HepG2 (cell line): ENCODE measurements at regions not wholly inside any gene's neighbourhood (a gene's known extent, or its start where the extent isn't known, plus 50 kb on each side); places are given as distances from the start of the nearest gene placed in this dataset.

Experiments
- ATAC-seq: fragments of 200-7000 bp; cut with Tn5 transposase; 3 replicates; pipeline ENCODE4 v1.9.1; 2020; ENCODE audit warnings: mild to moderate bottlenecking, moderate library complexity
- BruUV-seq: library from RNA; stranded (reverse); fragments of 400-500 nt; replicated peaks from 2 replicates; lab custom pipeline; 2021; lab: Mats Ljungman, UMichigan
- CTCF ChIA-PET: fragments of 300-600 bp; formaldehyde crosslinking; extraction: SDS; loops from one replicate; lab custom pipeline; 2021; ENCODE audit warnings: low total read pairs, inconsistent platforms, low intra/inter-chr PET ratio; lab: Yijun Ruan, JAX
- POLR2A ChIA-PET: fragments of 350-600 bp; sonication (Branson Sonifier 250); formaldehyde crosslinking; loops from one replicate; lab custom pipeline; 2020; ENCODE audit warnings: antibody characterized with exemption, inconsistent platforms; lab: Yijun Ruan, JAX
- DNase-seq: peaks from one replicate; pipeline ENCODE4 v3.0.0-alpha.2; 2015; ENCODE audit warnings: low spot score
- FAIRE-seq: peaks from 3 replicates; lab custom pipeline; 2011; peaks lifted over from hg19 to GRCh38; lab: Jason Lieb, UNC
- H2AFZ ChIP-seq: one replicate; pipeline ENCODE4 v1.6.1; 2011; ENCODE audit warnings: low read length, inconsistent platforms
- H3K27ac ChIP-seq: fragments of 300-600 bp; 3 replicates; pipeline ENCODE4 v1.8.0; 2011; ENCODE audit warnings: mixed run types, mild to moderate bottlenecking, mixed read lengths, low read length, inconsistent platforms; ENCODE audit not compliant: insufficient read depth; ENCODE audit errors: extremely low read length
- H3K27me3 ChIP-seq, 2 experiments: fragments of 200-600 bp in 1 of 2; 2 replicates in 1 of 2; 3 replicates in 1 of 2; pipeline versions ENCODE4 v1.6.0 to v1.8.0; 2011; ENCODE audit warnings: low read length in 2 of 2, mild to moderate bottlenecking in 2 of 2, moderate library complexity in 2 of 2, inconsistent platforms in 1 of 2; ENCODE audit not compliant: insufficient read depth in 2 of 2, control insufficient read depth in 1 of 2
- H3K36me3 ChIP-seq, 2 experiments: fragments of 200-600 bp in 1 of 2; replicated peaks in 1 of 2; 2 replicates in 1 of 2; 3 replicates in 1 of 2; pipeline versions ENCODE4 v1.5.1 to v1.8.0; 2011; ENCODE audit warnings: low read length in 2 of 2, inconsistent platforms in 1 of 2; ENCODE audit not compliant: insufficient read depth in 2 of 2, control insufficient read depth in 1 of 2
- H3K4me1 ChIP-seq: 2 replicates; pipeline ENCODE4 v1.5.1; 2012; ENCODE audit warnings: low read length, inconsistent platforms; ENCODE audit not compliant: insufficient read depth
- H3K4me2 ChIP-seq: 2 replicates; pipeline ENCODE4 v1.6.0; 2011; ENCODE audit warnings: low read depth, low read length, inconsistent platforms
- H3K4me3 ChIP-seq, 3 experiments: fragments of 200-600 bp in 1 of 3; sonication (generic), shearing (Covaris generic) in 1 of 3; replicated peaks in 1 of 3; 2 replicates each; pipeline ENCODE4 v1.5.1; 2011 to 2016; ENCODE audit warnings: low read length in 3 of 3, inconsistent platforms in 2 of 3, low read depth in 2 of 3, mild to moderate bottlenecking in 2 of 3, control low read depth in 1 of 3, mixed read lengths in 1 of 3; ENCODE audit not compliant: insufficient read depth in 1 of 3
- H3K79me2 ChIP-seq: one replicate; pipeline ENCODE4 v1.6.1; 2011; ENCODE audit warnings: low read length, inconsistent platforms; ENCODE audit not compliant: insufficient read depth
- H3K9ac ChIP-seq: 2 replicates; pipeline ENCODE4 v1.6.0; 2011; ENCODE audit warnings: mild to moderate bottlenecking, low read depth, low read length, inconsistent platforms; ENCODE audit not compliant: insufficient read depth
- H3K9me3 ChIP-seq: 2 replicates; pipeline ENCODE4 v1.5.1; 2012; ENCODE audit warnings: mild to moderate bottlenecking, low read length
- H4K20me1 ChIP-seq: 2 replicates; pipeline ENCODE4 v1.6.0; 2011; ENCODE audit warnings: inconsistent platforms, mild to moderate bottlenecking, low read length, moderate library complexity; ENCODE audit not compliant: insufficient read depth
- CCDC6 ChIP-seq: sonication (generic); formaldehyde crosslinking; IDR thresholded peaks from 2 replicates; pipeline ENCODE4 v1.8.1; 2022; ENCODE audit warnings: mild to moderate bottlenecking, missing genetic modification reagents, moderate library complexity
- DRAP1 ChIP-seq: IDR thresholded peaks from 2 replicates; pipeline ENCODE4 v1.6.1; 2016; ENCODE audit warnings: missing genetic modification reagents, missing compliant biosample characterization
- E2F1 ChIP-seq: sonication (generic); formaldehyde crosslinking; IDR thresholded peaks from 2 replicates; pipeline ENCODE4 v1.5.0; 2020; ENCODE audit warnings: missing genetic modification reagents
- FOXP1 ChIP-seq, 2 experiments: fragments of 450-650 bp in 1 of 2; IDR thresholded peaks; 2 replicates each; pipeline ENCODE4 v1.6.1; 2017 to 2018; ENCODE audit warnings: antibody characterized with exemption in 1 of 2
- HNRNPUL1 ChIP-seq: fragments of 200-400 bp; formaldehyde crosslinking; IDR thresholded peaks from 2 replicates; pipeline ENCODE4 v1.6.1; 2017; ENCODE audit warnings: low read depth, mild to moderate bottlenecking, low read length, moderate library complexity
- IKZF5 ChIP-seq: IDR thresholded peaks from 2 replicates; pipeline ENCODE4 v1.6.1; 2018; ENCODE audit warnings: missing genetic modification reagents, mild to moderate bottlenecking, missing compliant biosample characterization
- ISL2 ChIP-seq: sonication (generic); formaldehyde crosslinking; IDR thresholded peaks from 2 replicates; pipeline ENCODE4 v1.5.0; 2020; ENCODE audit warnings: missing genetic modification reagents
- KDM2A ChIP-seq: sonication (generic); formaldehyde crosslinking; IDR thresholded peaks from 2 replicates; pipeline ENCODE4 v1.4.0; 2020; ENCODE audit warnings: low read depth, missing genetic modification reagents, borderline replicate concordance
- KMT2B ChIP-seq: IDR thresholded peaks from 2 replicates; pipeline ENCODE4 v1.6.1; 2016; ENCODE audit warnings: missing genetic modification reagents, missing compliant biosample characterization
- MAFK ChIP-seq, 2 experiments: IDR thresholded peaks in 1 of 2; conservative IDR thresholded peaks in 1 of 2; 2 replicates each; pipeline ENCODE4 v1.6.1; 2011; ENCODE audit warnings: improper control_type of control experiment in 2 of 2, low read length in 2 of 2
- MEIS1 ChIP-seq: sonication (generic); formaldehyde crosslinking; IDR thresholded peaks from 2 replicates; pipeline ENCODE4 v1.9.0; 2021; ENCODE audit warnings: mild to moderate bottlenecking, missing genetic modification reagents, moderate library complexity, borderline replicate concordance
- MTA1 ChIP-seq: sonication (generic); formaldehyde crosslinking; IDR thresholded peaks from 2 replicates; pipeline ENCODE4 v1.4.0; 2020; ENCODE audit warnings: missing genetic modification reagents, mild to moderate bottlenecking, borderline replicate concordance
- NR2F6 ChIP-seq, 2 experiments: IDR thresholded peaks; 2 replicates each; pipeline ENCODE4 v1.6.1; 2016; ENCODE audit warnings: antibody characterized with exemption in 1 of 2, mild to moderate bottlenecking in 1 of 2
- PHF21A ChIP-seq: sonication (generic); formaldehyde crosslinking; IDR thresholded peaks from 2 replicates; pipeline ENCODE4 v1.5.0; 2020; ENCODE audit warnings: mild to moderate bottlenecking, missing genetic modification reagents
- PLRG1 ChIP-seq: fragments of 450-650 bp; conservative IDR thresholded peaks from 2 replicates; pipeline ENCODE4 v1.6.1; 2016
- POLR2A ChIP-seq, 2 experiments: IDR thresholded peaks; 2 replicates each; pipeline ENCODE4 v1.6.1; 2011; ENCODE audit warnings: low read depth in 2 of 2, low read length in 2 of 2, mild to moderate bottlenecking in 1 of 2, moderate library complexity in 1 of 2; ENCODE audit not compliant: insufficient read depth in 1 of 2
- SCMH1 ChIP-seq: sonication (generic); formaldehyde crosslinking; IDR thresholded peaks from 2 replicates; pipeline ENCODE4 v1.9.0; 2021; ENCODE audit warnings: missing genetic modification reagents, mild to moderate bottlenecking, borderline replicate concordance
- SIN3A ChIP-seq: IDR thresholded peaks from 2 replicates; pipeline ENCODE4 v1.6.1; 2011; ENCODE audit warnings: low read depth, mild to moderate bottlenecking, control low read depth, low read length, borderline replicate concordance
- ZBTB3 ChIP-seq: sonication (generic); formaldehyde crosslinking; IDR thresholded peaks from 2 replicates; pipeline ENCODE4 v1.4.0; 2020; ENCODE audit warnings: low read depth, mild to moderate bottlenecking, moderate library complexity, missing genetic modification reagents, borderline replicate concordance
- ZNF850 ChIP-seq: sonication (generic); formaldehyde crosslinking; conservative IDR thresholded peaks from 2 replicates; pipeline ENCODE4 v1.9.0; 2021; ENCODE audit warnings: mild to moderate bottlenecking, missing genetic modification reagents
- WGBS: methylation state at CpG from one replicate; pipeline ENCODE4 v1.1.6; 2017; ENCODE audit warnings: low lambda C conversion rate; 5-methylcytosine and 5-hydroxymethylcytosine counted together
- in situ Hi-C: cut with HindIII; loops from 2 replicates; pipeline ENCODE4 v1.10.0; 2017; ENCODE audit warnings: low pct_unique_long_range_greater_than_20kb; ENCODE audit not compliant: extremely low pct_ligation_motif_present
- intact Hi-C: fragments of 100-400 bp; cut with micrococcal nuclease; formaldehyde crosslinking; loops from one replicate; pipeline ENCODE4 v1.10.0; 2022; ENCODE audit not compliant: unreplicated experiment

- ChIA-PET CTCF (no interaction called here), POLR2A (interaction anchor here (0.6 to 5.2 kb wide), 10 partner anchors 11 to 1987 kb away, joined by 3 to 74 read pairs (median 3); partner anchors contain the start of genes EBPL and TRIM13)
- peak; percentile 94 for DNase-seq
- peak; percentile 49 for FAIRE-seq
- WGBS: under 1% methylated on average over 28 of the region's 28 CpGs
- peak overlapping the region; percentile 36 for H2AFZ ChIP-seq
- H3K4me1 ChIP-seq: peaks cover 38% of the 10 kb centered on the region
- peak overlapping the region; percentile 97 for H3K4me2 ChIP-seq
- peak overlapping the region; percentile 67 to 78 (median 74) for H3K4me3 ChIP-seq
- no peaks in the 10 kb centered on the region; the same call in 1 of the 2 replicates for H4K20me1 ChIP-seq
- peak overlapping the region; percentile 92 for H3K9ac ChIP-seq
- intact Hi-C loops: loop anchor here (1.0 to 10.0 kb wide), 6 partner anchors 42 to 985 kb away; partner anchors contain the start of gene TRIM13
- no peaks in the 10 kb centered on the region for H3K9me3 ChIP-seq
- H3K79me2 ChIP-seq: peaks cover 88% of the 10 kb centered on the region
- BruUV-seq: TSS peak; percentile 77
- peak overlapping the region; percentile 96 for H3K27ac ChIP-seq
- no peaks in the 10 kb centered on the region for H3K36me3 ChIP-seq
- in situ Hi-C loops: loop anchor here (10.0 kb wide), 1 partner anchor 722 kb away; no protein-coding TSS in a partner anchor
- H3K27me3 ChIP-seq: no peaks in the 10 kb centered on the region; a peak in 1 of 5 replicates
- peak; percentile 91 for ATAC-seq
- TF ChIP-seq HNRNPUL1 (peak; percentile 99), ZNF850 (CRISPR knock-in tag) (no peak), ZBTB3 (no peak), ISL2 (CRISPR knock-in tag) (no peak; the same call in 1 of the 2 replicates), FOXP1 (IDR thresholded peaks at IDR 0.05) (no peak), FOXP1 (CRISPR knock-in tag; IDR thresholded peaks at IDR 0.05) (0 out of 2 replicates have a peak, but pooled peaks have one; percentile 24), PLRG1 (no peak), MTA1 (CRISPR knock-in tag) (no peak), MAFK (conservative IDR thresholded peaks at IDR 0.05 in 1 of 2, IDR thresholded peaks at IDR 0.05 in 1 of 2; ENCODE audit: low read length in 2 of 2) (no peak), CCDC6 (peak; percentile 76; the same call in 1 of the 2 replicates), SIN3A (peak; percentile 82; the same call in 1 of the 2 replicates), IKZF5 (CRISPR knock-in tag) (0 out of 2 replicates have a peak, but pooled peaks have one; percentile 31), E2F1 (CRISPR knock-in tag) (peak; percentile 72), KDM2A (CRISPR knock-in tag) (0 out of 2 replicates have a peak, but pooled peaks have one; percentile 45), DRAP1 (CRISPR knock-in tag) (peak; percentile 88), PHF21A (CRISPR knock-in tag) (peak; percentile 40; the same call in 1 of the 2 replicates), SCMH1 (CRISPR knock-in tag) (no peak), KMT2B (0 out of 2 replicates have a peak, but pooled peaks have one; percentile 51), MEIS1 (CRISPR knock-in tag) (no peak), NR2F6 (IDR thresholded peaks at IDR 0.05) (no peak), NR2F6 (CRISPR knock-in tag; IDR thresholded peaks at IDR 0.05) (0 out of 2 replicates have a peak, but pooled peaks have one; percentile 5), POLR2A (IDR thresholded peaks at IDR 0.05; ENCODE audit: insufficient read depth in 1 of 2, low read depth in 2 of 2, low read length in 2 of 2) (peak; percentile 67 to 90; a peak in 3 of 4 replicates)
Observed at GRCh38 chr13:50082426-50083281, 67.4 kb downstream of the KCNRG start.
